Type B pancreatic cell (in vitro differentiated cells): ENCODE measurements at regions not wholly inside any gene's neighbourhood (a gene's known extent, or its start where the extent isn't known, plus 50 kb on each side); places are given as distances from the start of the nearest gene placed in this dataset.

ENCODE experiments used
- DNase-seq: peaks from one replicate; pipeline ENCODE4 v3.0.0; 2021; ENCODE audit warnings: mixed read lengths; ENCODE audit not compliant: unreplicated experiment; ENCODE audit errors: extremely low spot score
- H3K27ac Mint-ChIP-seq: 2 replicates; pipeline ENCODE4 v1.8.0; 2021; ENCODE audit warnings: mild to moderate bottlenecking, mixed read lengths
- H3K27me3 Mint-ChIP-seq: 2 replicates; pipeline ENCODE4 v1.8.0; 2021; ENCODE audit warnings: mixed read lengths
- H3K36me3 Mint-ChIP-seq: 2 replicates; pipeline ENCODE4 v1.8.0; 2021; ENCODE audit warnings: mixed read lengths
- H3K4me1 Mint-ChIP-seq: one replicate; pipeline ENCODE4 v1.8.0; 2021; ENCODE audit warnings: mixed read lengths; ENCODE audit not compliant: unreplicated experiment
- H3K4me3 Mint-ChIP-seq: 2 replicates; pipeline ENCODE4 v1.8.0; 2021; ENCODE audit warnings: mild to moderate bottlenecking, mixed read lengths
- H3K9me3 Mint-ChIP-seq: 2 replicates; pipeline ENCODE4 v1.8.0; 2021; ENCODE audit warnings: mixed read lengths
- CTCF ChIP-seq: fragments of 200-600 bp; sonication (generic); conservative IDR thresholded peaks from 2 replicates; pipeline ENCODE4 v1.5.0; 2021; ENCODE audit warnings: antibody characterized with exemption, mild to moderate bottlenecking

GRCh38 chr7:106606120-106606519 lies 54.8 kb downstream of the CCDC71L start:
- no peaks in the 10 kb centered on the region for H3K9me3 Mint-ChIP-seq
- no peak for DNase-seq
- no peaks in the 10 kb centered on the region for H3K27me3 Mint-ChIP-seq
- H3K27ac Mint-ChIP-seq = no peak overlapping the region
- no peaks in the 10 kb centered on the region for H3K36me3 Mint-ChIP-seq
- no peak overlapping the region for H3K4me3 Mint-ChIP-seq
- H3K4me1 Mint-ChIP-seq = peaks cover 4% of the 10 kb centered on the region
- no peak for TF ChIP-seq CTCF

GRCh38 chr7:106604971-106605370 lies 56.0 kb downstream of the CCDC71L start:
- Mint-ChIP-seq H3K4me3 (no peak overlapping the region), H3K27me3 (no peaks in the 10 kb centered on the region), H3K27ac (no peak overlapping the region), H3K9me3 (no peaks in the 10 kb centered on the region), H3K4me1 (no peaks in the 10 kb centered on the region), H3K36me3 (no peaks in the 10 kb centered on the region)
- TF ChIP-seq CTCF = no peak
- DNase-seq = no peak

GRCh38 chr7:106604303-106604924 lies 56.5 kb downstream of the CCDC71L start:
- Mint-ChIP-seq H3K27ac (no peak overlapping the region), H3K27me3 (no peaks in the 10 kb centered on the region), H3K4me1 (no peaks in the 10 kb centered on the region), H3K4me3 (no peak overlapping the region), H3K9me3 (no peaks in the 10 kb centered on the region), H3K36me3 (no peaks in the 10 kb centered on the region)
- DNase-seq = no peak
- no peak for TF ChIP-seq CTCF

- no peak overlapping the region for H3K4me3 Mint-ChIP-seq
- no peaks in the 10 kb centered on the region for H3K9me3 Mint-ChIP-seq
- peaks cover 3% of the 10 kb centered on the region for H3K4me1 Mint-ChIP-seq
- no peak overlapping the region for H3K27ac Mint-ChIP-seq
- no peak for DNase-seq
- no peak for TF ChIP-seq CTCF
- H3K27me3 Mint-ChIP-seq = no peaks in the 10 kb centered on the region
- H3K36me3 Mint-ChIP-seq = no peaks in the 10 kb centered on the region
These were observed 57.6 kb downstream of the CCDC71L start for GRCh38 chr7:106603346-106603745.

- Mint-ChIP-seq H3K9me3 (no peaks in the 10 kb centered on the region), H3K27ac (no peak overlapping the region), H3K4me1 (peaks cover 3% of the 10 kb centered on the region), H3K36me3 (no peaks in the 10 kb centered on the region), H3K4me3 (no peak overlapping the region), H3K27me3 (no peaks in the 10 kb centered on the region)
- DNase-seq = no peak
- no peak for TF ChIP-seq CTCF
These were observed 58.9 kb downstream of the CCDC71L start for GRCh38 chr7:106602062-106602461.
